Astrocyte of the cerebellum (primary cell): ENCODE measurements at regions not wholly inside any gene's neighbourhood (a gene's known extent, or its start where the extent isn't known, plus 50 kb on each side); places are given as distances from the start of the nearest gene placed in this dataset.

Experiments used
- DNase-seq: peaks from one replicate; pipeline ENCODE4 v3.0.0-alpha.2; 2011; ENCODE audit warnings: low read depth
- H3K4me3 ChIP-seq: 2 replicates; pipeline ENCODE4 v1.5.1; 2011; ENCODE audit warnings: mild to moderate bottlenecking, low read depth, low read length, moderate library complexity
- in situ Hi-C: cut with HindIII; loops from 2 replicates; pipeline ENCODE4 v1.10.0; 2017; ENCODE audit warnings: low sequenced_read_pairs
- TF ChIP-seq, protein P1 (sequence below): IDR thresholded peaks from 2 replicates; pipeline ENCODE4 v1.5.1; 2012; ENCODE audit warnings: low read length, low read depth, moderate library complexity, mild to moderate bottlenecking; ENCODE audit errors: missing control alignments

GRCh38 chr4:154088741-154089140 lies 299.9 kb upstream of the SFRP2 start:
- no peak overlapping the region for H3K4me3 ChIP-seq
- DNase-seq: no peak
- TF ChIP-seq, protein P1, sequence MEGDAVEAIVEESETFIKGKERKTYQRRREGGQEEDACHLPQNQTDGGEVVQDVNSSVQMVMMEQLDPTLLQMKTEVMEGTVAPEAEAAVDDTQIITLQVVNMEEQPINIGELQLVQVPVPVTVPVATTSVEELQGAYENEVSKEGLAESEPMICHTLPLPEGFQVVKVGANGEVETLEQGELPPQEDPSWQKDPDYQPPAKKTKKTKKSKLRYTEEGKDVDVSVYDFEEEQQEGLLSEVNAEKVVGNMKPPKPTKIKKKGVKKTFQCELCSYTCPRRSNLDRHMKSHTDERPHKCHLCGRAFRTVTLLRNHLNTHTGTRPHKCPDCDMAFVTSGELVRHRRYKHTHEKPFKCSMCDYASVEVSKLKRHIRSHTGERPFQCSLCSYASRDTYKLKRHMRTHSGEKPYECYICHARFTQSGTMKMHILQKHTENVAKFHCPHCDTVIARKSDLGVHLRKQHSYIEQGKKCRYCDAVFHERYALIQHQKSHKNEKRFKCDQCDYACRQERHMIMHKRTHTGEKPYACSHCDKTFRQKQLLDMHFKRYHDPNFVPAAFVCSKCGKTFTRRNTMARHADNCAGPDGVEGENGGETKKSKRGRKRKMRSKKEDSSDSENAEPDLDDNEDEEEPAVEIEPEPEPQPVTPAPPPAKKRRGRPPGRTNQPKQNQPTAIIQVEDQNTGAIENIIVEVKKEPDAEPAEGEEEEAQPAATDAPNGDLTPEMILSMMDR: no peak
- in situ Hi-C loops: no loop called here

DNA sequence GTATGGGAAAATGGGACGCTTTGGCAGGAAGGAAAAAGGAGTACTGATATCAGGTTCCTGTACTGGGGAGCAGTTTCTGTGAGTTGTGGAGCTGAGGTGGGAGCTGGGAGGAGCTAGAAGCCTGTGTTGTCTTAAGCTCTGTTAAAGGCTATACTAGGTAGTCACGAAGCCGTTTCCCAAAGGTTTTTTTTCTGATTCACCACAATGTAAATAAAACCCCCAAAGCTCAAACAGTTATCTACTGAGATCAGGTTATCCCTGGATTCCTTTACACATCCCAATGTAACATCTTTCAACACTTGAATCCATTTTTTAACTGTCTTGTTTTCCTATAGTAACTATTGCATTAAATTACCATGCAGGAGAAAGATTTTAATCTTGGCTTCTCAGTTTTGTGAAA lies 297.4 kb upstream of the SFRP2 start:
- TF ChIP-seq, protein P1: no peak
- no peak overlapping the region for H3K4me3 ChIP-seq
- in situ Hi-C loops: no loop called here
- no peak for DNase-seq

GRCh38 chr4:154084864-154085263 lies 296.0 kb upstream of the SFRP2 start:
- no peak overlapping the region for H3K4me3 ChIP-seq
- peak; percentile 11 for DNase-seq
- TF ChIP-seq, protein P1: no peak
- in situ Hi-C loops: no loop called here

GRCh38 chr4:154082760-154083535 lies 294.1 kb upstream of the SFRP2 start:
- TF ChIP-seq, protein P1: peak; percentile 42
- peak; percentile 13 for DNase-seq
- H3K4me3 ChIP-seq: no peak overlapping the region
- in situ Hi-C loops: no loop called here

GRCh38 chr4:154081391-154081790 lies 292.5 kb upstream of the SFRP2 start:
- TF ChIP-seq, protein P1: no peak
- in situ Hi-C loops: no loop called here
- H3K4me3 ChIP-seq: no peak overlapping the region
- no peak for DNase-seq

DNA sequence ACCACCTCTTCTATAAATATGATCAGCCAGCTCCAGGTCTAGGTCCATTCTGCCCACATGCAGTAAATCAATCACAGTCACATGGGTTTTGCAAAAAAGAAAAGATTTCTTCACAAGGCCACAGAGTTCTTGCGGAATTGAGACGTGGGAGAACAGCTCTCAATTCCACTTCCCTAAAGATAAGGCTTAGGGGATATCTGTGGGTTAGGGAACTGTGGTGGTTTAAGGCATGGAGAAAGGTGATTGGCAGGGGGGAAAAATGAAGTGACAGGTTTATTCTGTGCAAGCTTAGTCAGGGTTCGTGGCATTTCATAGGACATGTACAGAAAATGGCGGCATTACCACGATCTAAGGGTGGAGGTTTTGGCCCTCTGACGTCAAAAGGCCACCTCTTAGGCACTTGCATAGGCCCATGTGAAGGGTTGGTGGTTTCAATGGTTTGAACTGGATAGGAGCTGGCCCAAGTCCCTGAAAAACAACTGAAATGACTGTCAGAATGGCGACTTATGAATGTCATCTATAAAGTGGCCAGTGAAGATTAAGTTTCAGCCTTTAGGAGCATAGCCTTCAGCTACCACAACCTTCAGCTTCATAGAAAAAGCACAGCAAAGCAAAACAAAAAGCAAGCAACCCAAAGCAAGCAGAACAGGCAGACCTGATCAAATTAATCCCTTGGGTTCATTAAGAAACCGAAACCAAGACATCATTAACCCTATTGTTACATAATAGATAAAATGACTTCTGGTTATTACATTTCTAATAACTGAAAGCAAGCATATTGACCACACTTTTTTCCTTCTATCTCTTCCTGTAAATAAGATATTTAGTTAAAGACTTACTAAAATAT lies 289.8 kb upstream of the SFRP2 start:
- DNase-seq: no peak
- TF ChIP-seq, protein P1: no peak
- in situ Hi-C loops: no loop called here
- no peak overlapping the region for H3K4me3 ChIP-seq
